WTC11 (cell line): ENCODE measurements at regions not wholly inside any gene's neighbourhood (a gene's known extent, or its start where the extent isn't known, plus 50 kb on each side); places are given as distances from the start of the nearest gene placed in this dataset.

Source experiments
- ATAC-seq: fragments of 200-7000 bp; cut with Tn5 transposase; 2 replicates; pipeline ENCODE4 v1.10.0; 2021; ENCODE audit warnings: mild to moderate bottlenecking, moderate library complexity
- CTCF ChIA-PET: fragments of 300-600 bp; sonication (Branson Sonifier 250); formaldehyde crosslinking; loops from one replicate; lab custom pipeline; 2021; ENCODE audit warnings: antibody characterized with exemption; lab: Charles Lee
- POLR2A ChIA-PET: fragments of 350-600 bp; sonication (Branson Sonifier 250); formaldehyde crosslinking; loops from one replicate; lab custom pipeline; 2021; ENCODE audit warnings: antibody characterized with exemption; lab: Charles Lee
- DNase-seq: peaks from one replicate; pipeline ENCODE4 v3.0.0; 2021; ENCODE audit warnings: low spot score
- H3K27ac Mint-ChIP-seq: 2 replicates; pipeline ENCODE4 v1.8.0; 2021; ENCODE audit warnings: mixed read lengths
- H3K27me3 Mint-ChIP-seq: 2 replicates; pipeline ENCODE4 v1.8.0; 2021; ENCODE audit warnings: low read depth, mild to moderate bottlenecking, moderate library complexity, mixed read lengths
- H3K36me3 Mint-ChIP-seq: 2 replicates; pipeline ENCODE4 v1.8.0; 2021; ENCODE audit warnings: mixed read lengths
- H3K4me1 Mint-ChIP-seq: 2 replicates; pipeline ENCODE4 v1.8.0; 2022; ENCODE audit warnings: mixed read lengths
- H3K4me3 Mint-ChIP-seq: 2 replicates; pipeline ENCODE4 v1.8.0; 2021; ENCODE audit warnings: mild to moderate bottlenecking, moderate library complexity, mixed read lengths
- H3K9me3 Mint-ChIP-seq: 2 replicates; pipeline ENCODE4 v1.8.0; 2021; ENCODE audit warnings: mixed read lengths
- ARID4B ChIP-seq: sonication (generic); formaldehyde crosslinking; IDR thresholded peaks from 2 replicates; pipeline ENCODE4 v1.8.0; 2023; ENCODE audit warnings: missing genetic modification reagents, mild to moderate bottlenecking, borderline replicate concordance
- CDX4 ChIP-seq: fragments of 250-450 bp; sonication (Bioruptor Pico); IDR thresholded peaks from 2 replicates; pipeline ENCODE4 v1.9.0; 2021; ENCODE audit warnings: moderate library complexity, mild to moderate bottlenecking, inconsistent platforms, borderline replicate concordance
- CTCF ChIP-seq: fragments of 200-600 bp; IDR thresholded peaks from 2 replicates; pipeline ENCODE4 v1.8.0; 2022; ENCODE audit warnings: antibody characterized with exemption
- ELF4 ChIP-seq: sonication (generic); formaldehyde crosslinking; IDR thresholded peaks from 2 replicates; pipeline ENCODE4 v1.8.1; 2022; ENCODE audit warnings: low read depth, mild to moderate bottlenecking, moderate library complexity, missing genetic modification reagents
- ETV6 ChIP-seq: sonication (generic); formaldehyde crosslinking; IDR thresholded peaks from 2 replicates; pipeline ENCODE4 v1.8.1; 2022; ENCODE audit warnings: mild to moderate bottlenecking, missing genetic modification reagents
- FOXP4 ChIP-seq: sonication (generic); formaldehyde crosslinking; IDR thresholded peaks from 2 replicates; pipeline ENCODE4 v1.8.0; 2022; ENCODE audit warnings: mild to moderate bottlenecking, missing genetic modification reagents
- HMGXB4 ChIP-seq: sonication (generic); formaldehyde crosslinking; IDR thresholded peaks from 2 replicates; pipeline ENCODE4 v1.8.1; 2023; ENCODE audit warnings: mild to moderate bottlenecking, moderate library complexity, missing genetic modification reagents
- MYBL2 ChIP-seq: sonication (generic); formaldehyde crosslinking; IDR thresholded peaks from 2 replicates; pipeline ENCODE4 v1.8.1; 2023; ENCODE audit warnings: mild to moderate bottlenecking, moderate library complexity, missing genetic modification reagents
- NR1H2 ChIP-seq: sonication (generic); formaldehyde crosslinking; IDR thresholded peaks from 2 replicates; pipeline ENCODE4 v1.9.0; 2021; ENCODE audit warnings: mild to moderate bottlenecking, moderate library complexity, missing genetic modification reagents
- RORB ChIP-seq: fragments of 250-450 bp; sonication (Bioruptor Pico); IDR thresholded peaks from 2 replicates; pipeline ENCODE4 v1.9.0; 2021; ENCODE audit warnings: mild to moderate bottlenecking
- SMAD3 ChIP-seq: sonication (generic); formaldehyde crosslinking; IDR thresholded peaks from 2 replicates; pipeline ENCODE4 v1.8.0; 2022; ENCODE audit warnings: missing genetic modification reagents, mild to moderate bottlenecking, borderline replicate concordance
- ZBTB43 ChIP-seq: sonication (generic); formaldehyde crosslinking; IDR thresholded peaks from 2 replicates; pipeline ENCODE4 v1.8.1; 2023; ENCODE audit warnings: mild to moderate bottlenecking, missing genetic modification reagents
- ZMAT4 ChIP-seq: fragments of 250-450 bp; sonication (Bioruptor Pico); IDR thresholded peaks from 2 replicates; pipeline ENCODE4 v1.9.0; 2021; ENCODE audit warnings: mild to moderate bottlenecking
- ZNF532 ChIP-seq: fragments of 250-450 bp; sonication (Bioruptor Pico); IDR thresholded peaks from 2 replicates; pipeline ENCODE4 v1.9.0; 2021; ENCODE audit warnings: mild to moderate bottlenecking, borderline replicate concordance

GRCh38 chr18:68435581-68435980 is 279.3 kb downstream of the TMX3 start (continued):
- no peak for TF ChIP-seq RORB (CRISPR knock-in tag)
- no peak for TF ChIP-seq HMGXB4 (CRISPR knock-in tag)
- TF ChIP-seq MYBL2 (CRISPR knock-in tag) = no peak
- TF ChIP-seq ZBTB43 = no peak
- TF ChIP-seq ZNF532 = no peak
- TF ChIP-seq, all 79 proteins: peak for 0

GRCh38 chr18:68431922-68432198 is 283.0 kb downstream of the TMX3 start:
- ATAC-seq = no peak
- Mint-ChIP-seq H3K36me3 (no peaks in the 10 kb centered on the region), H3K4me1 (peaks cover 5% of the 10 kb centered on the region), H3K4me3 (no peak overlapping the region), H3K9me3 (peaks cover 4% of the 10 kb centered on the region), H3K27me3 (no peaks in the 10 kb centered on the region), H3K27ac (no peak overlapping the region)
- ChIA-PET POLR2A (no interaction called here), CTCF (no interaction called here)
- DNase-seq = no peak
- no peak for TF ChIP-seq ZMAT4 (CRISPR knock-in tag)
- no peak for TF ChIP-seq CDX4 (CRISPR knock-in tag)
- no peak for TF ChIP-seq SMAD3 (CRISPR knock-in tag)
- no peak for TF ChIP-seq ARID4B
- TF ChIP-seq ETV6 (CRISPR knock-in tag) = no peak
- no peak for TF ChIP-seq CTCF
- TF ChIP-seq NR1H2 (CRISPR knock-in tag) = no peak
- TF ChIP-seq ELF4 (CRISPR knock-in tag) = no peak
- TF ChIP-seq MYBL2 (CRISPR knock-in tag) = no peak
- TF ChIP-seq FOXP4 = no peak
- TF ChIP-seq ZNF532 = no peak
